GM18867 (cell line): ENCODE measurements at regions not wholly inside any gene's neighbourhood (a gene's known extent, or its start where the extent isn't known, plus 50 kb on each side); places are given as distances from the start of the nearest gene placed in this dataset.
A peak's percentile ranks its signal among the peaks of the same experiment; 100 is the strongest.
"Not testable (repeated sequence)": the region's sequence is repeated elsewhere in the genome, so short reads cannot be mapped to it uniquely, and the experiment has no call there.

Experiments
- ATAC-seq: cut with Tn5 transposase; IDR thresholded peaks from one replicate; pipeline ENCODE4 v1.9.1; 2021; ENCODE audit warnings: mild to moderate bottlenecking, moderate library complexity; ENCODE audit not compliant: unreplicated experiment

DNA sequence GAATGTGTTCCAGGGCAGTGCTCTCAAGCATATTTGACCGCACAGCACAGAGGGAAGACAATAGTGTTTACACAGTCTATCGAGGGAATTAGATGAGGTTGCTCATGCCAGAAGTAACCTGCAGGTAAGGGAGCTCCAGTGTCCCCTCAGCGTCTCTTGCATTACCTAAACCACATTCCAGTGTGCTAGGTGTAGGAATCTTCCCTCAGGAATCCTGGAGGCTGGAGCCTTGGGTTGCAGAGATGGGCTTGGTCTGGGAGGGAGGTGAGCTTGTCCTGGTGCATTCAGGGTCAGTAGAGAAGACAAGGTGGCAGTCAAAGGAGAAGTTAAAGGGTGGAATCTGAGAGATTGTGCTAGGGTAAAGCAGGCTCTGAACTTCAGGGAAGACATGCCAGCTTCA is 56.3 kb downstream of the SOX14 start:
- ATAC-seq, result no peak

GRCh38 chr3:137835096-137835495 is 71.0 kb downstream of the SOX14 start:
- no peak for ATAC-seq

- no peak for ATAC-seq
Measured at GRCh38 chr3:137845194-137845593, 81.1 kb downstream of the SOX14 start.

- ATAC-seq, result no peak
Measured at GRCh38 chr3:137845666-137846065, 81.6 kb downstream of the SOX14 start.

- no peak for ATAC-seq
Measured at GRCh38 chr3:137852391-137852830, 88.3 kb downstream of the SOX14 start.

- ATAC-seq, result no peak
Measured at GRCh38 chr3:137854533-137855261, 90.6 kb downstream of the SOX14 start.

GRCh38 chr3:137866001-137866400 is 101.9 kb downstream of the SOX14 start:
- ATAC-seq, result no peak

- ATAC-seq, result no peak
Measured at GRCh38 chr3:137866933-137867332, 102.8 kb downstream of the SOX14 start.

GRCh38 chr3:137867611-137868010 is 103.5 kb downstream of the SOX14 start:
- ATAC-seq, result no peak

DNA sequence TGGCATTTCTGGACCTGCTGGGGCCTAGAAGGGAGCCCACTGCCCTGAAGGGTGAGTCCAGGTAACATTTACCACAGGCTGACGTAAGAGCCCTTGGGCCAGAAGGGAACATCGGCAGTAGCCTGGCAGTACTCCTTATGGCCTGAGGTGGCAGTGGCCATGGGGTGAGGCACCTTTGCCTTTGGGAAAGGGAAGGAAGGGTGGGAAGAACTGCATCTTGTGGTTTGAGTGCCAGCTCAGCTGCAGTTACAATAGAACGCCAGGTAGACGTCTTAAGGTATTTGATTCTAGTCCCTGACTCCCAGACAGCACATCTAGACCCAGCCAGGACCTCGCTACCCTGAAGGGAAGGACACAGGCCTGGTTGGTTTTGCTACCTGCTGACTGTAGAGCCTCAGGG is 104.9 kb downstream of the SOX14 start:
- no peak for ATAC-seq

DNA sequence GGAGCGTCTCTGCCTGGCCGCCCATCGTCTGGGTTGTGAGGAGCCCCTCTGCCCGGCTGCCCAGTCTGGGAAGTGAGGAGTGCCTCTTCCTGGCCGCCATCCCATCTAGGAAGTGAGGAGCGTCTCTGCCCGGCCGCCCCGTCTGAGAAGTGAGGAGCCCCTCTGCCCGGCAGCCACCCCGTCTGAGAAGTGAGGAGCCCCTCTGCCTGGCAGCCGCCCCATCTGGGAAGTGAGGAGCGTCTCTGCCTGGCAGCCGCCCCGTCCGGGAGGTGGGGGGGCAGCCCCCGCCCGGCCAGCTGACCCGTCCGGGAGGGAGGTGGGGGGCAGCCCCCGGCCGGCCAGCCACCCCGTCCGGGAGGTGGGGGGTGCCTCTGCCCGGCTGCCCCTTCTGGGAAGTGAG is 108.5 kb downstream of the SOX14 start:
- ATAC-seq, result not testable (repeated sequence)

GRCh38 chr3:137896842-137897241 is 113.1 kb upstream of the CLDN18 start:
- not testable (repeated sequence) for ATAC-seq

DNA sequence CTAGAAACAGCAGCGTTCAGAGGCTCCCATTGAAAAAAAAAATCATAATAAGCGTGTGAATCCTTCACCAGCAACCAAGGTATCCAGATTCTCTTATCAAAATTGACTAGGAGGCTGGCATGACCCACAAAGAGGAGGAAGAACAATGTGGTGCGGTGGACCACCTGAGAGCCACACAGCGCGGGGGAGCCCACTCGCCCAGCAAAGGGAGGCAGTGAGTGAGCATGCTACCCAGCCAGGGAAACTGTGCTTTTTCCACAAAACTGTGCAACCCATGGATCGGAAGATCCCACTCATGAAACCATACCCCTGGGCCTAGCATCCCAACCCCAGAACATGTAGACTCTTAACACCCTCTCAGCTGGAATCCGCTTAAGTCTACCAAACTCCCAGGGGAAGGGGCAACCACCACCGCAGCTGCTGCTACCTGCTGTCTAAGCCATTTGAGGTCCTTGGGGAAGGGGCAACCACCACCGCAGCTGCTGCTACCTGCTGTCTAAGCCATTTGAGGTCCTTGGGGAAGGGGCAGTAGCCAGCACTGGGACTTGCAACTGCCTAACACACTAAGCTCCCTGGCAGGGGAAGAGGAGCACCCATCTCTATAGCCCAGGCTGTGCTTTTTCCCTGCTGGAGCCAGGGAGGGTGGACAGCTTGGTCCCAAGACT is 102.8 kb upstream of the CLDN18 start:
- no peak for ATAC-seq

DNA sequence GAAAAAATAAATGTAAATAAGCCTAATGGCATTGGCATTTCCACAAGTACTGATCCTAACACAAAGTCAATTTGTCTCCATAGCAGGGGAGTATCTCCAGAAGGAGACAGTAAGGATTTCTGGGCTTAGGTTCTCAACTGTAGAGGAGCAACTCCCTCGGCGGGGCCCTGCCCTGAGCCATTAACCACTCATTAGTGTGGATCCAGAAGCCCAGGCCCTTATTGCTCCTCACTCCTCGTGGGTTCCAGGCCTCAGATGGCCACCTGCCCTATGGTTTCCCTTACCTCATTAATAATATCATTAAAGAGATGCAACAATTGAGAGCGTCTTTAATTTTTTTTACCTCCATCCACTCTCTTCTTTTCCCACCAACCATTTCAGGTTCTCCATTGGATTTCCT is 85.3 kb upstream of the CLDN18 start:
- no peak for ATAC-seq

DNA sequence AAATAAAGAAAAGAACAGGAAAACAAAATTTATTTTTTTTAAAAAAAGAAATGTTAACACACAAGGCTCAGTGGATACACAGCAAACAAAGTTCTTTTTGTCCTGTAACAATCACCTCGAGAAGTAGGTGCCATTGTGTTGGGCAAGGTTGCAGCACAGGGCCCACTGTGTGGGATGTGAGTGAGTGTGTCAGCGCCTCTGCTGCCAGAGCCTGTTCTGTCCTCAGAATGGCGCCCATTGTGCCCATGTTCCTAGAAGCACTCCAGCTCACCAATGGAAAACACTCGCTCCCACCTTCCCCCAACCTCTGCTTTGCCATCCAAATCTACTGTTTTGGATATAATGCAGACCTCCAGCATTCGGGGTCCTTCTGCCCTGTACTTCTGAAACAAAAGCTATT is 84.9 kb upstream of the CLDN18 start:
- no peak for ATAC-seq

- no peak for ATAC-seq
Measured at GRCh38 chr3:137926991-137927390, 83.0 kb upstream of the CLDN18 start.

DNA sequence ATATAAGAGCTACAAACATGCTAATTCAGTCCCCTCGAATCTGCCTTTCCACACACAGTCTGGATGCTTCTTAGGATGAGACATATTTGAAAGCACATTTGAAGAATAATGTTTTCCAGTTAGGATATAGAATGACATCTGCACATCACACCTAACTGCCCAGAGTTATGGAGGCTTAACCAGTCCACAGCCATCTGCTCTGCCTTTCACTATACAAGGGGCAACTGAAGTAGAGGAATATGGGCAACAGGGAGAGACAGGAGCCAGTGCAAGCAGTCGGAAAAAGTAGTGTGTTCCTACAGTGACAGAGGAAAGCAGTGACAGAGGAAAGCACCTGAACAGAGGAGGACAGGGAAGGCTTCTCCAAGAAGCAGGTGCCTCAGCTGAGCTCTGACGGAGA is 79.0 kb upstream of the CLDN18 start:
- no peak for ATAC-seq

DNA sequence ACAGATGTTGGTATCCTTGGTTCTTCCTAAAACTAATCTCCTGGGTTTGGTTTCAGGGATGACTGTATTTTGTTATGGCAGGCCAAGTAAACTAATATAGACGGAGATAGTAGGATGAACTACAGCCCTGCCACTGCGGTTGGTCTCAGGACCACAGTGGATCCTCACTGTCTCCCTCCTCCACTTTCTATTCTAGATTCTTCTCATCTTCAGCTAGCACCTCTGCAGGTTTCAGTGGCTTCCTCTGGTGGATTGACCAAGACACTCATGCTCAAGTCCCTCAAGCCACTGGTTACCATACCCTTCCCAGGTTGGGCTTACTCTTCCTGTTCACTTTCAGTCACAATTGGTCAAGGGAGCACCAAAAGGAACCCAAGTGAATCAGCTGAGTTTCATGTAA is 71.1 kb upstream of the CLDN18 start:
- no peak for ATAC-seq

- ATAC-seq, result no peak
Measured at GRCh38 chr3:137944593-137944992, 65.4 kb upstream of the CLDN18 start.

GRCh38 chr3:137946356-137946973 is 63.5 kb upstream of the CLDN18 start:
- peak; percentile 75 for ATAC-seq

- ATAC-seq, result no peak
Measured at GRCh38 chr3:137947117-137947516, 62.8 kb upstream of the CLDN18 start.

DNA sequence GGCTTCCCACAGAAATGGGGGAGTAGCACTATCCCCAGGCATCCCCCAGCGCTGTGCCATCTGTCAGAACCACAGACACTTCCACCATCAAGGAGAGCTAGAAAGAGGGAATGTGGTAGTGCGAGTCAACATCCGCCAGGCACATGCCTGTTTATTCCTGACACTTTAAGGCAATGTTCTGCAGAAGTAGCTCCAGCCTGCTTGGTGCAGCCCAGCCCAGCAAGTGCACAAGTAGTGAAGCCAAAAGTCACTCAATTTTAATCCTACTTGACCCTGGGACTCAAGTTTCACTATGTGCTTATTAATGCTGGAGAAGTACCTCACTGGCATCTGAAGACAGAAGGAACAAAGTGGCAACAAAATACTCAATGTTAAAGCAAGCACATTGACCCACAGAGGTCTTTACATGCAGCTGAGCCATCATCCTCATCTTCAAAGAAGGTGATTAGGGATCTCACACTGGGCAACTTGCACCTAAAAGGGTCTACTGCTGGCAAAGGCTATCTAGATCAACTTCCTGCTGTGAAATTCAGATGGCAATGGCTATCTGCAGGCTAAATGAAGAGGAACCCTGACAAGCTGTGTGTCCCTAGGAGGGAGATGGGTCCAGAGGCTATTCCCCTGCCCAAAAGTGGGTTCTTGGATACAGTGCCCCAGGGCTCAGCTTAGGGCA is 61.4 kb upstream of the CLDN18 start:
- no peak for ATAC-seq
